ENCODE measurements at regions not wholly inside any gene's neighbourhood (a gene's known extent, or its start where the extent isn't known, plus 50 kb on each side); places are given as distances from the start of the nearest gene placed in this dataset.

DNA sequence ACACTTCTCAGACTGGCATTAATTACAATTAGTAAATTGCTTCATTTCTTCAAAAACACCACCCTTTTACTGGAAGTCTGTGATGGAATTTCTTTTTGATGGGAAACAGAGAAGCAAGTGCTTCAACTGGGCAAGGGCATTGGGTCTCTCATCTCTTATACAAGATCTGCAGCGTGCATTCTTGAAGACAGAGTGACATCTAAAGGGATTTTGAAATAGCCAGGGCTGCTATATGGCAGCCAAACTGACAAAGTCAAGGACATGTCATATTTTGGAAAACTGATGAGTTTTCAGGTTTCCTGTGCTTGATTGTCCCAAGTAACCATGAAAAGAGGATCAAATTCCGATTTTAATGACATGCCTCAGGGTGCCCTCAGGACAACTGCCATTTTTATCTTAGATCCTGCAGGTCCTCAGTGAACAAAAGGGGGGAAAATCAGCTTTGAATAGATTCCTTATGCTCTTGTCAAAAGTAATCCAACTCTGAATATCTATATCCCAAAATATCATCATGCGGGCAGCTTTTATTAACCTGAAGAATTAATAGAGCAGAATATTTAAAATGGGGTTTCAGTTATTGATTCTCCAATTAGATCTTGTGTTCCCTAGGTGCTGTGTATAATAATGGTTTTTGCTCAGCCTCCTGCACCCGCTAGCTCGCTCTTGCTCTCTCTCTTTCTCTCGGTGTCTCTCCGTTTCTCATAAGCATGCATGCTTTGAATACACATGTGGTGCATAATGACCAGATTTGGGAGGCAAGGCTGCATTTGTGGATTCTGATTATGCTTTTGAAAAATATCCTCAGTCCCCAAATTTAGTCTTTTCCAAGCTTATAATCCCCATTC, 221.8 kb downstream of the TTLL7 start:
- DNase-seq (ENCODE audit: low spot score) = no peak
- Histone ChIP-seq H3K9me3 (ENCODE audit: low read depth, low read length, poor library complexity, severe bottlenecking) (no peaks in the 10 kb centered on the region), H3K27ac (ENCODE audit: low read depth, low read length, poor library complexity, severe bottlenecking) (no peak overlapping the region), H3K4me1 (ENCODE audit: insufficient read depth, low read length, poor library complexity, severe bottlenecking) (no peaks in the 10 kb centered on the region), H3K27me3 (replicated peaks; ENCODE audit: insufficient read depth, low read depth, low read length, poor library complexity) (peaks cover 90% of the 10 kb centered on the region), H3K36me3 (ENCODE audit: insufficient read depth, low read length, poor library complexity, severe bottlenecking) (no peaks in the 10 kb centered on the region), H3K4me3 (ENCODE audit: low read depth, low read length, poor library complexity, severe bottlenecking) (no peak overlapping the region)
- ChIA-PET CTCF (no interaction called here), POLR2A (ENCODE audit: low non-redundant PET) (no interaction called here)
- intact Hi-C loops (cut with micrococcal nuclease; ENCODE audit: unreplicated experiment) = no loop called here
- BruUV-seq (replicated peaks) = no TSS peak
- TF ChIP-seq EZH2 (IDR thresholded peaks at IDR 0.05; ENCODE audit: borderline replicate concordance, low read depth, low read length, poor library complexity, severe bottlenecking) = no peak
- TF ChIP-seq, protein P1, sequence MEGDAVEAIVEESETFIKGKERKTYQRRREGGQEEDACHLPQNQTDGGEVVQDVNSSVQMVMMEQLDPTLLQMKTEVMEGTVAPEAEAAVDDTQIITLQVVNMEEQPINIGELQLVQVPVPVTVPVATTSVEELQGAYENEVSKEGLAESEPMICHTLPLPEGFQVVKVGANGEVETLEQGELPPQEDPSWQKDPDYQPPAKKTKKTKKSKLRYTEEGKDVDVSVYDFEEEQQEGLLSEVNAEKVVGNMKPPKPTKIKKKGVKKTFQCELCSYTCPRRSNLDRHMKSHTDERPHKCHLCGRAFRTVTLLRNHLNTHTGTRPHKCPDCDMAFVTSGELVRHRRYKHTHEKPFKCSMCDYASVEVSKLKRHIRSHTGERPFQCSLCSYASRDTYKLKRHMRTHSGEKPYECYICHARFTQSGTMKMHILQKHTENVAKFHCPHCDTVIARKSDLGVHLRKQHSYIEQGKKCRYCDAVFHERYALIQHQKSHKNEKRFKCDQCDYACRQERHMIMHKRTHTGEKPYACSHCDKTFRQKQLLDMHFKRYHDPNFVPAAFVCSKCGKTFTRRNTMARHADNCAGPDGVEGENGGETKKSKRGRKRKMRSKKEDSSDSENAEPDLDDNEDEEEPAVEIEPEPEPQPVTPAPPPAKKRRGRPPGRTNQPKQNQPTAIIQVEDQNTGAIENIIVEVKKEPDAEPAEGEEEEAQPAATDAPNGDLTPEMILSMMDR (conservative IDR thresholded peaks at IDR 0.05; ENCODE audit: low read depth, low read length) = no peak

GRCh38 chr1:83775977-83776603, 222.8 kb downstream of the TTLL7 start:
- H3K36me3 ChIP-seq (ENCODE audit: insufficient read depth, low read length, poor library complexity, severe bottlenecking) = no peaks in the 10 kb centered on the region
- peaks cover 97% of the 10 kb centered on the region for H3K27me3 ChIP-seq (replicated peaks; ENCODE audit: insufficient read depth, low read depth, low read length, poor library complexity)
- ChIA-PET POLR2A (ENCODE audit: low non-redundant PET) (no interaction called here), CTCF (no interaction called here)
- no peak overlapping the region for H3K27ac ChIP-seq (ENCODE audit: low read depth, low read length, poor library complexity, severe bottlenecking)
- no peaks in the 10 kb centered on the region for H3K4me1 ChIP-seq (ENCODE audit: insufficient read depth, low read length, poor library complexity, severe bottlenecking)
- H3K4me3 ChIP-seq (ENCODE audit: low read depth, low read length, poor library complexity, severe bottlenecking) = no peak overlapping the region
- intact Hi-C loops (cut with micrococcal nuclease; ENCODE audit: unreplicated experiment) = no loop called here
- TF ChIP-seq, protein P1 (conservative IDR thresholded peaks at IDR 0.05; ENCODE audit: low read depth, low read length) = no peak
- no peak for TF ChIP-seq EZH2 (IDR thresholded peaks at IDR 0.05; ENCODE audit: borderline replicate concordance, low read depth, low read length, poor library complexity, severe bottlenecking)
- BruUV-seq (replicated peaks) = no TSS peak
- DNase-seq (ENCODE audit: low spot score) = no peak
- no peaks in the 10 kb centered on the region for H3K9me3 ChIP-seq (ENCODE audit: low read depth, low read length, poor library complexity, severe bottlenecking)

GRCh38 chr1:83773059-83773458, 225.9 kb downstream of the TTLL7 start:
- no peaks in the 10 kb centered on the region for H3K9me3 ChIP-seq (ENCODE audit: low read depth, low read length, poor library complexity, severe bottlenecking)
- no TSS peak for BruUV-seq (replicated peaks)
- H3K36me3 ChIP-seq (ENCODE audit: insufficient read depth, low read length, poor library complexity, severe bottlenecking) = no peaks in the 10 kb centered on the region
- no peak for TF ChIP-seq EZH2 (IDR thresholded peaks at IDR 0.05; ENCODE audit: borderline replicate concordance, low read depth, low read length, poor library complexity, severe bottlenecking)
- TF ChIP-seq, protein P1 (conservative IDR thresholded peaks at IDR 0.05; ENCODE audit: low read depth, low read length) = no peak
- intact Hi-C loops (cut with micrococcal nuclease; ENCODE audit: unreplicated experiment) = no loop called here
- H3K27ac ChIP-seq (ENCODE audit: low read depth, low read length, poor library complexity, severe bottlenecking) = no peak overlapping the region
- H3K27me3 ChIP-seq (replicated peaks; ENCODE audit: insufficient read depth, low read depth, low read length, poor library complexity) = peaks cover 73% of the 10 kb centered on the region
- ChIA-PET POLR2A (ENCODE audit: low non-redundant PET) (no interaction called here), CTCF (no interaction called here)
- H3K4me3 ChIP-seq (ENCODE audit: low read depth, low read length, poor library complexity, severe bottlenecking) = no peak overlapping the region
- DNase-seq (ENCODE audit: low spot score) = no peak
- H3K4me1 ChIP-seq (ENCODE audit: insufficient read depth, low read length, poor library complexity, severe bottlenecking) = peaks cover 13% of the 10 kb centered on the region

Data from A673 (cell line).